K562 (cell line): ENCODE measurements at regions not wholly inside any gene's neighbourhood (a gene's known extent, or its start where the extent isn't known, plus 50 kb on each side); places are given as distances from the start of the nearest gene placed in this dataset.

Experiments used
- ATAC-seq: fragments of 200-7000 bp; cut with Tn5 transposase; 3 replicates; pipeline ENCODE4 v1.9.1; 2020; ENCODE audit warnings: moderate library complexity
- BruUV-seq: library from RNA; stranded (reverse); fragments of 400-500 nt; replicated peaks from 2 replicates; lab custom pipeline; 2021; lab: Mats Ljungman, UMichigan
- CTCF ChIA-PET: fragments of 300-600 bp; formaldehyde crosslinking; extraction: SDS; loops from one replicate; lab custom pipeline; 2021; ENCODE audit warnings: low intra/inter-chr PET ratio; lab: Yijun Ruan, JAX
- POLR2A ChIA-PET: fragments of 300-600, 350-650 bp; sonication (Branson Sonifier 250); formaldehyde crosslinking; extraction: SDS; loops from one replicate; lab custom pipeline; 2021; ENCODE audit warnings: antibody characterized with exemption, inconsistent platforms; lab: Yijun Ruan, JAX
- DNase-seq, 4 experiments: peaks; one replicate each; pipeline versions ENCODE4 v3.0.0 to v3.0.0-alpha.2; 2011 to 2018; ENCODE audit warnings: low spot score in 3 of 4, mixed read lengths in 3 of 4; ENCODE audit errors: extremely low read depth in 1 of 4
- FAIRE-seq: peaks from 2 replicates; lab custom pipeline; 2011; peaks lifted over from hg19 to GRCh38; lab: Jason Lieb, UNC
- H2AFZ ChIP-seq: 2 replicates; pipeline ENCODE4 v1.6.0; 2011; ENCODE audit warnings: low read depth, low read length, control low read depth, inconsistent platforms
- H3K27ac ChIP-seq: fragments of 200-600 bp; 3 replicates; pipeline ENCODE4 v1.8.0; 2011; ENCODE audit warnings: low read depth, mild to moderate bottlenecking, control low read depth, inconsistent platforms, low read length, moderate library complexity, mixed read lengths; ENCODE audit errors: extremely low read depth
- H3K27me3 ChIP-seq, 2 experiments: fragments of 300-600 bp in 1 of 2; 2 replicates in 1 of 2; 3 replicates in 1 of 2; pipeline versions ENCODE4 v1.6.0 to v1.8.0; 2011; ENCODE audit warnings: inconsistent platforms in 2 of 2, low read length in 2 of 2, mild to moderate bottlenecking in 1 of 2, mixed read lengths in 1 of 2, moderate library complexity in 1 of 2; ENCODE audit not compliant: control insufficient read depth in 2 of 2, insufficient read depth in 2 of 2
- H3K36me3 ChIP-seq: fragments of 300-600 bp; 3 replicates; pipeline ENCODE4 v1.8.0; 2011; ENCODE audit warnings: mild to moderate bottlenecking, low read length, inconsistent platforms; ENCODE audit not compliant: control insufficient read depth, insufficient read depth
- H3K4me1 ChIP-seq, 2 experiments: fragments of 200-600 bp in 1 of 2; replicated peaks in 1 of 2; 2 replicates in 1 of 2; 3 replicates in 1 of 2; pipeline versions ENCODE4 v1.5.1 to v1.8.0; 2011; ENCODE audit warnings: inconsistent platforms in 2 of 2, low read length in 2 of 2, mild to moderate bottlenecking in 1 of 2, mixed read lengths in 1 of 2, moderate library complexity in 1 of 2; ENCODE audit not compliant: control insufficient read depth in 2 of 2, insufficient read depth in 2 of 2
- H3K4me2 ChIP-seq: 2 replicates; pipeline ENCODE4 v1.6.1; 2011; ENCODE audit warnings: low read length, control low read depth, inconsistent platforms, mixed read lengths; ENCODE audit not compliant: insufficient read depth
- H3K4me3 ChIP-seq: fragments of 200-600 bp; sonication (generic), shearing (Covaris generic); 2 replicates; pipeline ENCODE4 v1.5.1; 2016; ENCODE audit warnings: control low read depth, inconsistent platforms
- H3K79me2 ChIP-seq: fragments of 200-600 bp; 3 replicates; pipeline ENCODE4 v1.8.0; 2011; ENCODE audit warnings: low read length, inconsistent platforms; ENCODE audit not compliant: control insufficient read depth, insufficient read depth
- H3K9ac ChIP-seq, 2 experiments: 2 replicates each; pipeline versions ENCODE4 v1.6.0 to v1.6.1; 2011; ENCODE audit warnings: low read depth in 2 of 2, low read length in 2 of 2, control low read depth in 1 of 2, inconsistent platforms in 1 of 2, mild to moderate bottlenecking in 1 of 2, mixed read lengths in 1 of 2; ENCODE audit not compliant: insufficient read depth in 1 of 2
- H3K9me1 ChIP-seq: one replicate; pipeline ENCODE4 v1.6.0; 2011; ENCODE audit warnings: inconsistent platforms, mild to moderate bottlenecking, low read length, moderate library complexity; ENCODE audit not compliant: control insufficient read depth, insufficient read depth
- H3K9me3 ChIP-seq: replicated peaks from 2 replicates; pipeline ENCODE4 v1.5.1; 2011; ENCODE audit warnings: low read depth, low read length, inconsistent platforms; ENCODE audit not compliant: control insufficient read depth, insufficient read depth
- H4K20me1 ChIP-seq: replicated peaks from 2 replicates; pipeline ENCODE4 v1.6.1; 2011; ENCODE audit warnings: low read length, inconsistent platforms, mixed read lengths; ENCODE audit not compliant: control insufficient read depth, insufficient read depth
- BDP1 ChIP-seq: IDR thresholded peaks from 3 replicates; pipeline ENCODE4 v1.6.1; 2011; ENCODE audit not compliant: insufficient read length, insufficient read depth
- CBX3 ChIP-seq, 2 experiments: IDR thresholded peaks; 1 replicate in 1 of 2; 2 replicates in 1 of 2; pipeline ENCODE4 v1.6.1; 2012; ENCODE audit warnings: inconsistent platforms in 2 of 2, low read length in 2 of 2, borderline replicate concordance in 1 of 2, control low read depth in 1 of 2
- MEIS2 ChIP-seq: fragments of 450-650 bp; IDR thresholded peaks from 2 replicates; pipeline ENCODE4 v1.6.1; 2014; ENCODE audit warnings: mild to moderate bottlenecking; ENCODE audit not compliant: partially characterized antibody
- PURB ChIP-seq: sonication (generic); formaldehyde crosslinking; IDR thresholded peaks from 2 replicates; pipeline ENCODE4 v1.9.0; 2021; ENCODE audit warnings: low read depth, mild to moderate bottlenecking, missing genetic modification reagents
- TEAD4 ChIP-seq, 2 experiments: sonication (generic) in 1 of 2; formaldehyde crosslinking in 1 of 2; IDR thresholded peaks; 2 replicates each; pipeline versions ENCODE4 v1.6.1 to v1.8.0; 2012 to 2022; ENCODE audit warnings: borderline replicate concordance in 1 of 2, inconsistent platforms in 1 of 2, low read length in 1 of 2, mild to moderate bottlenecking in 1 of 2, missing genetic modification reagents in 1 of 2
- ZNF384 ChIP-seq: IDR thresholded peaks from 2 replicates; pipeline ENCODE4 v1.6.1; 2012; ENCODE audit warnings: low read depth, low read length, improper control_type of control experiment
- ZNF696 ChIP-seq: fragments of 250-450 bp; sonication (Bioruptor Pico); conservative IDR thresholded peaks from 2 replicates; pipeline ENCODE4 v1.4.0; 2020; ENCODE audit warnings: mild to moderate bottlenecking, moderate library complexity
- in situ Hi-C: fragments of 300-500 bp; cut with MboI; formaldehyde crosslinking; loops from 4 replicates; pipeline ENCODE4 v1.15.0; 2018; ENCODE audit warnings: inconsistent platforms, mixed read lengths
- intact Hi-C: fragments of 100-400 bp; cut with micrococcal nuclease; formaldehyde crosslinking; loops from 2 replicates; pipeline ENCODE4 v1.14.2; 2022
- TF ChIP-seq, protein P1 (sequence below): fragments of 200-800 bp; sonication (Bioruptor generic); IDR thresholded peaks from 2 replicates; pipeline ENCODE4 v1.6.1; 2017; ENCODE audit warnings: missing genetic modification characterization, missing compliant biosample characterization
- TF ChIP-seq, protein P2 (sequence below): fragments of 250-450 bp; sonication (Bioruptor Pico); IDR thresholded peaks from 2 replicates; pipeline ENCODE4 v1.8.0; 2022; ENCODE audit warnings: moderate library complexity, mild to moderate bottlenecking, inconsistent platforms

DNA sequence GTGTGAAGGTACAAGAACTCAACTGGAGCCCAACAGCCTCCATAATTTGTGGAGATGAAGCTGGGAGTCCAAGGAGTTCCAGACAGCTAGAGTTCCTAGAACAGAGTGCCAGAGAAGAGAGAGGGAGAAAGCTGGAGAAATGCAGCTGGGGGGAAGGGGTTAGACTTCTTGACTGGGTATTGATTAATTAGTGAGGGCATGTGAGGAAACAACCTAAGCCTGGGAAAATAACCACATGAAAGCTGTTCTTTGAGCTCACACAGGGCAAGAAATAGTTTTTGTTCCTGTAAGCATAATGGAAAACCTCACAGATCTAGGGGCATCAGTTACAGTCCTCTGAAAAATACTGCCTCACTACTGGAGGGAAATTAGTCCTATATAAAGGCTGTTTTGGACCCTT is 230.5 kb upstream of the FKBP1C start:
- Histone ChIP-seq H3K4me2 (no peak overlapping the region), H3K9me1 (no peaks in the 10 kb centered on the region), H3K4me3 (no peak overlapping the region), H3K4me1 (no peaks in the 10 kb centered on the region), H3K9me3 (no peaks in the 10 kb centered on the region), H3K27me3 (no peaks in the 10 kb centered on the region), H2AFZ (no peak overlapping the region), H3K36me3 (no peaks in the 10 kb centered on the region), H3K27ac (no peak overlapping the region), H4K20me1 (no peaks in the 10 kb centered on the region), H3K79me2 (no peaks in the 10 kb centered on the region), H3K9ac (no peak overlapping the region)
- ATAC-seq, result no peak
- CTCF ChIA-PET, result no interaction called here
- no peak for FAIRE-seq
- POLR2A ChIA-PET, result interaction anchor here (0.9 kb wide), 1 partner anchor 11 kb away, joined by 4 read pairs; no protein-coding TSS in a partner anchor
- TF ChIP-seq ZNF696 (CRISPR knock-in tag), result no peak
- no peak for TF ChIP-seq TEAD4 (IDR thresholded peaks at IDR 0.05; ENCODE audit: low read length)
- no peak for TF ChIP-seq TEAD4 (CRISPR knock-in tag; IDR thresholded peaks at IDR 0.05; ENCODE audit: borderline replicate concordance)
- TF ChIP-seq, protein P1, sequence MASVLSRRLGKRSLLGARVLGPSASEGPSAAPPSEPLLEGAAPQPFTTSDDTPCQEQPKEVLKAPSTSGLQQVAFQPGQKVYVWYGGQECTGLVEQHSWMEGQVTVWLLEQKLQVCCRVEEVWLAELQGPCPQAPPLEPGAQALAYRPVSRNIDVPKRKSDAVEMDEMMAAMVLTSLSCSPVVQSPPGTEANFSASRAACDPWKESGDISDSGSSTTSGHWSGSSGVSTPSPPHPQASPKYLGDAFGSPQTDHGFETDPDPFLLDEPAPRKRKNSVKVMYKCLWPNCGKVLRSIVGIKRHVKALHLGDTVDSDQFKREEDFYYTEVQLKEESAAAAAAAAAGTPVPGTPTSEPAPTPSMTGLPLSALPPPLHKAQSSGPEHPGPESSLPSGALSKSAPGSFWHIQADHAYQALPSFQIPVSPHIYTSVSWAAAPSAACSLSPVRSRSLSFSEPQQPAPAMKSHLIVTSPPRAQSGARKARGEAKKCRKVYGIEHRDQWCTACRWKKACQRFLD (CRISPR knock-in tag), result no peak
- no peak for TF ChIP-seq BDP1
- no peak for TF ChIP-seq CBX3 (IDR thresholded peaks at IDR 0.05; ENCODE audit: borderline replicate concordance in 1 of 2, low read length in 2 of 2)
- TF ChIP-seq, protein P2, sequence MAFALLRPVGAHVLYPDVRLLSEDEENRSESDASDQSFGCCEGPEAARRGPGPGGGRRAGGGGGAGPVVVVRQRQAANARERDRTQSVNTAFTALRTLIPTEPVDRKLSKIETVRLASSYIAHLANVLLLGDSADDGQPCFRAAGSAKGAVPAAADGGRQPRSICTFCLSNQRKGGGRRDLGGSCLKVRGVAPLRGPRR (CRISPR knock-in tag), result no peak
- TF ChIP-seq PURB (CRISPR knock-in tag), result no peak
- no peak for TF ChIP-seq ZNF384
- TF ChIP-seq MEIS2, result no peak
- no peak for DNase-seq
- BruUV-seq, result no TSS peak
- intact Hi-C loops (no loop called here), in situ Hi-C loops (no loop called here)
